ENCODE measurements at regions not wholly inside any gene's neighbourhood (a gene's known extent, or its start where the extent isn't known, plus 50 kb on each side); places are given as distances from the start of the nearest gene placed in this dataset.

DNA sequence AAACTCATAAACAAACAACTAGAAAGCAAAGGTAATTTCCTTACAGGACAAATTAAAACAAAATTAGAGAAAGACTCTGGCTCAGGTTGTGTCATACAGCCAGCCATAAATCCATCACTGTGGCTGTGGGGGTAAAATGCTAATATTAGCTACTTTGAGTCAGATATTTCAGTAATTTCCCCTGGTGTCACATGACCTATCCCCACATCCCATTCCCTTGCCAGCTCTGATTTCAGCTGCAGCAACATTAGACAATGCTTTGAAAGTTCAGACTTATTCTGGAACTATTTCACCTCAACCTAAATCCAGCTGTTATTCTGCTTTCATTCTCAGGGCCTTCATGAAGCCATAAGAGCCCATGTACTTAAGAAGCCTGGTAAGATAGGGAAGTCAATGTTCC lies 55.3 kb downstream of the RPL10L start:
- TF ChIP-seq, protein P1, sequence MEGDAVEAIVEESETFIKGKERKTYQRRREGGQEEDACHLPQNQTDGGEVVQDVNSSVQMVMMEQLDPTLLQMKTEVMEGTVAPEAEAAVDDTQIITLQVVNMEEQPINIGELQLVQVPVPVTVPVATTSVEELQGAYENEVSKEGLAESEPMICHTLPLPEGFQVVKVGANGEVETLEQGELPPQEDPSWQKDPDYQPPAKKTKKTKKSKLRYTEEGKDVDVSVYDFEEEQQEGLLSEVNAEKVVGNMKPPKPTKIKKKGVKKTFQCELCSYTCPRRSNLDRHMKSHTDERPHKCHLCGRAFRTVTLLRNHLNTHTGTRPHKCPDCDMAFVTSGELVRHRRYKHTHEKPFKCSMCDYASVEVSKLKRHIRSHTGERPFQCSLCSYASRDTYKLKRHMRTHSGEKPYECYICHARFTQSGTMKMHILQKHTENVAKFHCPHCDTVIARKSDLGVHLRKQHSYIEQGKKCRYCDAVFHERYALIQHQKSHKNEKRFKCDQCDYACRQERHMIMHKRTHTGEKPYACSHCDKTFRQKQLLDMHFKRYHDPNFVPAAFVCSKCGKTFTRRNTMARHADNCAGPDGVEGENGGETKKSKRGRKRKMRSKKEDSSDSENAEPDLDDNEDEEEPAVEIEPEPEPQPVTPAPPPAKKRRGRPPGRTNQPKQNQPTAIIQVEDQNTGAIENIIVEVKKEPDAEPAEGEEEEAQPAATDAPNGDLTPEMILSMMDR (IDR thresholded peaks at IDR 0.05; ENCODE audit: low read depth, low read length) = no peak
- no peak for TF ChIP-seq POLR2A (IDR thresholded peaks at IDR 0.05; ENCODE audit: extremely low read depth, insufficient read length)

Data from NB4 (cell line).